Caki2 (cell line): ENCODE measurements at regions not wholly inside any gene's neighbourhood (a gene's known extent, or its start where the extent isn't known, plus 50 kb on each side); places are given as distances from the start of the nearest gene placed in this dataset.

Experiments used
- DNase-seq: peaks from one replicate; pipeline ENCODE4 v3.0.0-alpha.2; 2015; ENCODE audit warnings: low read depth
- in situ Hi-C: cut with HindIII; loops from 2 replicates; pipeline ENCODE4 v1.10.0; 2016; ENCODE audit warnings: low sequenced_read_pairs, low pct_unique_long_range_greater_than_20kb, mixed read lengths

DNA sequence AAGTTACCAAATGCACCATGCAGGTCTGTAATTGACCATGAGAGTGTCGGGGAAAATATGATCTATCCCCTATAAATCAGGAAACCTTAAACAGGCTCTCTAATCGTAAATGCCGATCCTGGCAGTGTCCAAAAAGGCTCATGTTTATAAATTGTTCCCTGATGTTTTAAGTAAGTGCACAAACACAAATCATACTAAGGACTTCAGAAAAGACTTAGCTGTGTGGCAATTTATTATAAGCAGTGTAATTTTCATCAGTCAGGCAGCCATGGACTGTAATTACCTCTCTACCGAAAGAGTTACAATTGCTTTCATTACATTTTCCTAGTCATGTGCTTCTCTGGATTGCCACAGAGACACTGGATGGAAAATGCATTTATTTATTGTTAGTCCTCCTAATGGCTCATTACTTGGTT is 73.4 kb upstream of the COX10 start:
- DNase-seq: no peak
- in situ Hi-C loops: no loop called here

DNA sequence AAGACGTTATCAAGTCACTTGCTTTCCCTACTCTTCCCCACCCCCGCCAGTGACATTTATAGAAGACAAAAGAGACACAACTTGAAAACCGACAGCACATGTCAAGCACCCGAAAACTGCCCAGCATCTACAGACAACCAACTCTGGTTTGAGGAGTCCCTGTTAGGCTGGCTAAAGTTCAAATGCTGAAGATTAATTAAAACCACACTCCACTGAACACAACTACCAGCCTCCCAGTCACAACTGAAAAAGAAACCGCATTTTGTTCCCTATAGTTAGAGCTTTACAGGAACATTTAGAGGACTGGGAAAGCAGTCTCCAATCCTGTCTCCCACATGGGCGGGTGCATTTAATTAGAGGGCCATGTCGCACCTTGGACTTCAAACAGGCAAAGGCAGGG is 73.0 kb upstream of the COX10 start:
- no peak for DNase-seq
- in situ Hi-C loops: no loop called here

DNA sequence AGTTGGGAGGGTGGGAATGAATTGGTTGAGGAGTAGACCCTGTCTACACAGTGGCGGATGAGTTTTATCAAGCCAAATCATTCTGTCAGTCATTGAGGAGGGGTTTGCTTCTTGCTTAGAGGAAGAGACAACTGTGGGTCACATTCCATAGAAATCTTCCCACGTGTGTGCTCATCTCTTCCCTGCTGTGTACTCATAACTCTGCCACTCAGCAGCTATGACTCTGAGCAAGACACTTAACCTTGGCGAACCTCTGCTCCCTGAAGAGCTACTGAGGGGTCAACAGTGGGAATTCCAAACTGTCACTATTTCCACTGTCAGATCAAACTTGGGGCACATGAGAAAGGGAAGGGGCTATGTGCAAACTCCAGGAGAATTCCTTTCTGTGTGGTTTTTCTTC is 72.6 kb upstream of the COX10 start:
- in situ Hi-C loops: no loop called here

DNA sequence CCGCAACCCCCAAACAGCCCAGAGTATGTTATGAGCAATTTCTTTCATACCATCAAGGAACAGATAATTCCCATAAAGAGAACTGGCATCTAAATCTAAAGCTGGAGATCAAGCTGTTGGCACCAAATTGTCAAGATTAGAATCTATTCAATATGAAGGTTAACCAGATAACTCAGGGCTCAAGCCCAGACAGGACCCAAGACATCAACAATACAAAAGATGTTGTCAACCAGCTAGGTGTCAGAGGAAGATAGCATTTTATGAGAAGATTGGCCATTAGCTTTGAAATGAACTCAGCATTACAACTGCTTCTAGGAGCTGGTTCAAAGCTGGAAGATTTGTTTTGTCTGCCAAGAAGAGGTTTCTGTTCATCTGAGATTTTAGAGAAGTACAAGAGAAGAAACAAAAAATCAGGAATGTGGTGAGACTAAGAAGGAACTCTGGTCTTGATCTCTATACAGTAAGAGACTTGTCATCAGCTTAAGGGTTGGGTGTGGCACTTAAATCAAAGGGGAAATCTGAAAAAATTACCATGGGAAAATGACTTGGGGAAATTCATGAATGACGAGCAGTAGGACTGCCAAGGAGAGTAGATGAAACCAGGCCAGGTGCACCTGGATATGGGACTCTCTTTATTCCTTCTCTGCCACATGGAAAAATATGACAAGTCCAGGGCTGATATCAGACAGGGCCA is 64.2 kb upstream of the COX10 start:
- in situ Hi-C loops: no loop called here
- no peak for DNase-seq

More for the DNA sequence above, 72.6 kb upstream of the COX10 start:
- DNase-seq: no peak

DNA sequence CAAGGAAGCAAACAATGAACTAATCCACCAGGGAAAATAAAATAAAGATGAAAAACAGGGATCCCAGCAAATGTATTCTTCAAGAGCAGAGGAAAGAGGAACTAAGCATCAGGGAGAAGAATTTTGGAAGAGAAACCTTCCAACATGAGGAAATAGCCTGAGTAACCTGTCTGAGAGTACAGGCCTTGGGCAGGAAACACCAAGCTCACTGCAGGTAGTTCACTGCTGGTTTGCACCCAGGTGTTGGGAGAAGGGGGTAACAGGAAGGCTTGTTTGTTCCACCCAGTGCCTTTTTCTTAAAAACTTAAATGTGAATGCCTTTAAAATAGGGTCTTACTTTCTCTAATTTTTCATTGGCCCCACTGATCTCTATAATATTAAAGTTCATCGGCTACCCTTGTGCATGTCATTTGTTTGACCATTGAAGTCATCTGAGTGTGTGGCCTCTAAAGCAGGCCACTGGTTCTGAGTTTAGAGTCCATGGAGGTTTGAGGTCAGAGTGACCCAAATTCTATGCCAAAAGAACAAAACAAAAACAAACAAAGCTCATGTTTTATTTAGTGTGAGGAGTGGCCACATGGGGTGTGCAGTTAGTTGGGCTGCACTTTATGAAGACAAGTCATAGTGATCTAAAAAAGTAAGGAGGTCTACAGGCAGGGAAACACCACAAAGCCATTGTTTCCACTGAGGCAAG is 62.9 kb upstream of the COX10 start:
- DNase-seq: no peak
- in situ Hi-C loops: no loop called here

DNA sequence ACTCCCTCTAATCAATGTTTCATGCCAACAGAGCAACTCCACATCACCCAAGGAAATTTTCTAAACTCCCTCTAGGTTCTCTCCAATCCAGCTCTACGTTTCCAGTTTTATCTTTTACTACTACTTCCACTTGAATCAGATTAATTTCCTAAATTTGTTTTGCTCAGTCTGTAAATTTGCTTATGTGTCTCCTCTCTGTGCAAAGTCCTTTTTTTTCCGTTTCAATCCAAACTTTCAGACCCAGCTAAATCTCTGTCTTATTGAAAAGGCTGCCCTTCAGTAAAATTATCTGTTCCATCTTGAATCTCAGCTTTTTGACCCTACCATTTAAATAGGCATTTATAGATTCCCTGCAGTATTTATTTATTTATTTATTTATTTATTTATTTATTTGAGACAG is 61.4 kb upstream of the COX10 start:
- DNase-seq: no peak
- in situ Hi-C loops: no loop called here

DNA sequence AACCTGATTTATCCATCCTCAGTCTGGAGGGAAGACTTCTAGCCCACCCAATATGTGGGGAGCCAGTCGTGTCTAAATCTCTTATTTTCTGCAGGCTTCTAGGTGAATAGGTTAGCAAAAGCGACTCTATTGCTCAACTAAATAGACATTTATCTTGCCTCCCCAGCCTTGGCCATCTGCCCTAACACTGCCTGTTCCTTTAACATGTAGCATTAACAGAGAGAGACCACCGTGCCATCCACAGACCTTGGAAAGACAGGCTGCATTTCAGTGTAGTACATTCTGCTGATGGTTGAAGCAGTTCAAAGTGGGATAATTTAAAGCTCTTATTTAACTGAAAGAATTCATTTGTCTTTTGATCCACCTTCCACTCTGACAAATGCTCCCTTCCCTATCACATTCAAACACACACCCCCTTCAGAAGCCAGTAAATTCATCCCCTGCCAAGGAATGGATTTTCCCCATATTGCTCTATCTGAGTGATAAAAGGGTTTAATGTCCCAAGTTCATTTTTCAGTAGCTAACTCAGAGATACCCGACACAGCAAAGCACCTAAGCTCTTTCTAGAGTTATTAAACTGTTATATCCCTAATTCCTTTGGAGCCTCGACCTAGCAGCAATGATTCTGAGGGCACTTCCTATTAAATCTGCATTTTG is 58.1 kb upstream of the COX10 start:
- in situ Hi-C loops: no loop called here
- no peak for DNase-seq

DNA sequence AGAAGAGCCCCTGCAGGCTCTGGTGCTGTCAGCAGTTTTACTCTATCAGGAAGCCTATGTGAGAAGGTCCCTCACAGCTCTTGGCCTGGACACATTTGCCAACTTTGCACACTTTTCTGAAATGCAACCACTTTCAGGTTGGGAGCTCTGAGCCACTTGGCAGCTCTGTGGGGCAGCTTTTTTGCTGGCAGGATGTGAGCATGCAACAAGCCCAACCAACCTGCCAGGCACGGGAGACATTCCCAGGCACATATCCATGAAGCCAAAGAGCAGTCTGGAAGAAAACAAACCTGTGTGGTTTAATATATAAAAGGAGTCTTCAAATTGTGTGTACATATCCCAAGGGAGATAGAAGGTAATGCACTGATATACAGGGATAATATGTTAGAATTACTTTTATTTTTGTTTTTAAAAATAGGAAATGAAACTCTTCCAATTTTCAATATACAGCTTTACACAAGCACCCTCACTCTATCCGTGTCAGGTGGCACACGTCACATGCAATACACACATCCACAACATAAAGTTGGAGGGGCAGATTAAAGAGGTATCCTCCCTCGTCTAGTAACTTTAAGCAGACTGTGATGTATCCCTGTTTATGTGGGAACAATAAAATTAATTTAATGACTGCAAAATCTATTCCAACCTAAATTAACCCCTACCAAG is 57.4 kb upstream of the COX10 start:
- DNase-seq: no peak
- in situ Hi-C loops: no loop called here

DNA sequence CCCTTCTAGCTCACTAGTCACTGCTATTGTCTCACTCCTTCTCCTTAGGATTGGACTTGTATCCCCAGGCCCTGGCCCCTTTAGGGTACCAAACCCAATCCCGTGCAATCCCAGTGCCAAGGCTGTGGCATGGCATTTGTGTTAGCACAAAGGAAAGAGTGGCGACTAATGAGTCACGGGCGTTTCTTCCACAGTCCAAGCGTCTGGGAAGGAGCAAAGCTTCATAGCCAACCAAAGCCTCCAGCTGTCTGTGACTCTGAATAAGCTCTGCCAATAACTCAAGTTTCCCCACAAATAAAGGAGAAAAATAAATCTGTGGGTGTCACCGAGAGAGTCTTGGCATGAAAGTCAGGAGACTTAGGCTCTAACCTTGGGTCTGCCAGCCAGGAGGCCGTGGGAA is 54.6 kb upstream of the COX10 start:
- no peak for DNase-seq
- in situ Hi-C loops: no loop called here

DNA sequence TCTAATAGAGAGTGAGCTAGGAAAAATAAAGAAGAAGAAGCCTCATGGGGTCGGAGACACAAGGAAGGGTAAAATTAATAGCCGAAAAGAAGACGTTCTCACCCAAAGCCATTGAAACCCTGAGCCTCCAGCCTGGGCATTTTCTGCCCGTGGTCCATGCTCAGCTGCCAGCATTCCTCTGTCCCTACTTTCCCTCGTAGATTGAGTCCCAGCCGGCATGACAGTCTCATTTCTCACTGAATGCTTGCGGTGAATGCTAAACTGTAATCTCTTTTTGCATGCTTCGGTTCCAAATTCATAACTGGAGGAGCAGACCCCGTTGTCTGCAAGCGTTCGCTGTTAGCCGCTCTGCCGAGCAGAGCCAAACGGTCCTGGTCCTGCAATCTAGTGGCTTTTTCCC is 54.0 kb upstream of the COX10 start:
- DNase-seq: no peak
- in situ Hi-C loops: no loop called here

DNA sequence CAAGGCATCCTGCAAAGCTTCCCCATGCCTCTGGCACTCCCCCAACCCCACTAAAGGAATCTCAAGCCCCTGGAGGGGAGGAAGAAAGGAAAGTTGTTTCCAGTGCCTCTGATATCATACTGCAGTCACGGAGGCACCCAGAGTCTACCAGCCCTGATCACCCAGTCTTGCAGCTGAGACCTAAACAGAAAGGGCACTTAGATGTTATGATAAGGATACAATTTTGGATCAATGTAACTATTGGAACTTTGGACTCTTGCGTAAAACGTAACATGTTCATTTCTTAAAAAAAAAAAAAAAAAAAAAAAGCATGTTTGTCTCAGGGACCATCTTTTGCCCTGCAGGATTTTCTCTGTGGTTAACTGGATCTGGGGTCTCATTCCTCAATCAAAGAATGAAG is 52.4 kb upstream of the COX10 start:
- DNase-seq: no peak
- in situ Hi-C loops: no loop called here

DNA sequence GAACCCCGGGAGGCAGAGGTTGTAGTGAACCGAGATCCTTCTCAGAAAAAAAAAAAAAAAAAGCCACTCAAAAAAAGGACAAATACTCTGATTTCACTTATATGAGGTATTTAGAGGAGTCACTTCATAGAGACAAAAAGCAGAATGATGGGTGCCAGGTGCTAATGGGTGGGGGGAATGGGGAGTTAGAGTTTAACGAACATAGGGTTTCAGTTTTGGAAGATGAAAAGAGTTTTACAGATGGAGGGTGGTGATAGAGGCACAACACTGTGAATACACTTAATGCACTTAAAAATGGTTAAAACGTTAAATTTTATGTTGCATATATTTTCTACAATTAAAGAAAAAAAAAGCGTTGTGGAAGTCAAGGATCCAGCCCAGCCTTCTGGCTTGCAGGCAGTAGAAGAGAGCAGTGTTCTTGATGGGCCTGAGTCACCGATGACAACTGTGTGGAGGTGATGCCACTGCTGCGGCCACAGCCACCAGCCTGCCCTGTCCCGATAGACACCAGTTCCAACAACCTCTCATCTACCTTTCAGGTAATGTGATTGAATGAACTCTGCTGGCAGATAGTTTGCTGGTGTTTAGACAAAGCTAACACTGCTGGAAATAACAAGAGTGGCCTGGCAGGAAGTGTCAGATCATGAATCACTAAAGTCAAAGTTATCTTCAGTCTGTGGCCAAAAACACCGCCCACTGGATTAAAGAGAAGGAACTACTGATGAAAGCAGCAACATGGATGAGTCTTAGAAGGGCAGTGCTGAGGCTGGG is 49.9 kb upstream of the COX10 start:
- no peak for DNase-seq
- in situ Hi-C loops: no loop called here
